ENCODE measurements at regions not wholly inside any gene's neighbourhood (a gene's known extent, or its start where the extent isn't known, plus 50 kb on each side); places are given as distances from the start of the nearest gene placed in this dataset.

- DNase-seq (ENCODE audit: insufficient read length, low spot score) (no peak), FAIRE-seq (no peak)
- TF ChIP-seq PAX5 (IDR thresholded peaks at IDR 0.05; ENCODE audit: insufficient read depth, low read length, severe bottlenecking) (no peak), SPI1 (IDR thresholded peaks at IDR 0.05; ENCODE audit: low read depth, low read length) (no peak), POLR2A (IDR thresholded peaks at IDR 0.05; ENCODE audit: low read depth, low read length) (no peak), POU2F2 (IDR thresholded peaks at IDR 0.05; ENCODE audit: low read depth, low read length) (no peak), POLR2AphosphoS5 (IDR thresholded peaks at IDR 0.05; ENCODE audit: low read depth, low read length) (no peak), TAF1 (IDR thresholded peaks at IDR 0.05; ENCODE audit: low read depth, low read length) (no peak)
These were observed 114.7 kb upstream of the TNP1 start for GRCh38 chr2:216974321-216975302.

- FAIRE-seq (no peak), DNase-seq (ENCODE audit: insufficient read length, low spot score) (no peak)
- TF ChIP-seq POLR2A (IDR thresholded peaks at IDR 0.05; ENCODE audit: low read depth, low read length) (no peak), TAF1 (IDR thresholded peaks at IDR 0.05; ENCODE audit: low read depth, low read length) (no peak), POU2F2 (IDR thresholded peaks at IDR 0.05; ENCODE audit: low read depth, low read length) (no peak), PAX5 (IDR thresholded peaks at IDR 0.05; ENCODE audit: insufficient read depth, low read length, severe bottlenecking) (no peak)
These were observed 111.7 kb upstream of the TNP1 start for GRCh38 chr2:216971593-216971992.

GRCh38 chr2:216970359-216970915, 110.6 kb upstream of the TNP1 start:
- FAIRE-seq (no peak), DNase-seq (ENCODE audit: insufficient read length, low spot score) (no peak)
- TF ChIP-seq SPI1 (IDR thresholded peaks at IDR 0.05; ENCODE audit: low read depth, low read length) (no peak), PAX5 (IDR thresholded peaks at IDR 0.05; ENCODE audit: insufficient read depth, low read length, severe bottlenecking) (no peak), TAF1 (IDR thresholded peaks at IDR 0.05; ENCODE audit: low read depth, low read length) (no peak), POLR2AphosphoS5 (IDR thresholded peaks at IDR 0.05; ENCODE audit: low read depth, low read length) (no peak), POLR2A (IDR thresholded peaks at IDR 0.05; ENCODE audit: low read depth, low read length) (no peak), POU2F2 (IDR thresholded peaks at IDR 0.05; ENCODE audit: low read depth, low read length) (no peak)

DNA sequence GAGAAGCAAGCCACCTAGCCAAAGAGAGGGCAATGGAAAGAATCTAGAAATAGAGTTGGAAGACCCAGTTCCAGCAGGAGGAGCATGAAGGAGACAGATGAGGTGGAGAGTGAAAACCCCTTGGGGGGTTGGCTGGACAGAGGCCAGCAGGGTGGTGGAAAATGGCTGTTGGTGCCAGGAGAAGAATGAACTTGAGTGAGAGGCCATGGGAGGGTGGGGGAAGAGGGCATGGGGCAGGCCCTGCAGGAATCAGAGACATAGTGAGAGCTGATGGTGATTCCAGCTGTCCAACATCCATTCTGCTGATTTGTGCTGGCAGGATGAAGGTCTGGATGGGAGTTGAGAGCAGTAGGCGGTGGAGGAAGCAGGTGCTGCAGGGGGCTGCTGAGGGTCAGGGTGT, 108.0 kb upstream of the TNP1 start:
- no peak for DNase-seq (ENCODE audit: insufficient read length, low spot score)
- no peak for FAIRE-seq
- TF ChIP-seq PAX5 (IDR thresholded peaks at IDR 0.05; ENCODE audit: insufficient read depth, low read length, severe bottlenecking) (no peak), POU2F2 (IDR thresholded peaks at IDR 0.05; ENCODE audit: low read depth, low read length) (no peak), POLR2A (IDR thresholded peaks at IDR 0.05; ENCODE audit: low read depth, low read length) (no peak), SPI1 (IDR thresholded peaks at IDR 0.05; ENCODE audit: low read depth, low read length) (no peak), POLR2AphosphoS5 (IDR thresholded peaks at IDR 0.05; ENCODE audit: low read depth, low read length) (no peak), TAF1 (IDR thresholded peaks at IDR 0.05; ENCODE audit: low read depth, low read length) (no peak)

DNA sequence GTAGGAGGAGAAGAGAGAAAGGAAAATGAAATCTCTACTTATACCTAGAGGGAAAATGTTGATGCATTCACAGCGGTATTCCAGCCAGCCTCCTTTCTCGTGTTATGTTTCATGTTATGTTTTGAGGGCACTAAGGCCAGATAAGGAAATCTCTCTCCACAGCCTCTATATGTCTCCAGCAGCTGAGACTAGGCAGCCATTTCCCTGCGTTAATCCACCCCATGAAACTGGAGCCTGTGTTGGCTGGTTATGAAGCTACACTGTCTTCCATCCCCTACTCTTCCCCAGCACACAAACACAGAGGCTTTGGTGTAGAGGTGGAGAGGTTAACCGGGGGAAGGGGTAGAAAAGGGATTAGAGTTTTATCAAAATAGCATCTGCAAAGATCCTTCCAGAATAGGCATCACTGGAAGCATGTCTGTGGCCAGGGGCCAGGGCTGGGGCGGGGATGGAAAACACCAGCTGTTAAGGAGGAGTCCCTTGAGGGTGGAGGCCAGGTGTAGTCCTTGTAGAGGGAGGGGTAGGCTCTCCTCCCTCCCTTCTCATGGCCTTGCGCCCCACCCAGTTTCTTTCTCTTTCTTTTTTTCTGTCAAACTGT, 100.9 kb upstream of the TNP1 start:
- no peak for DNase-seq (ENCODE audit: insufficient read length, low spot score)
- no peak for FAIRE-seq
- TF ChIP-seq PAX5 (IDR thresholded peaks at IDR 0.05; ENCODE audit: insufficient read depth, low read length, severe bottlenecking) (no peak), SPI1 (IDR thresholded peaks at IDR 0.05; ENCODE audit: low read depth, low read length) (no peak), POLR2A (IDR thresholded peaks at IDR 0.05; ENCODE audit: low read depth, low read length) (no peak), TAF1 (IDR thresholded peaks at IDR 0.05; ENCODE audit: low read depth, low read length) (no peak), POLR2AphosphoS5 (IDR thresholded peaks at IDR 0.05; ENCODE audit: low read depth, low read length) (no peak), POU2F2 (IDR thresholded peaks at IDR 0.05; ENCODE audit: low read depth, low read length) (no peak)

DNA sequence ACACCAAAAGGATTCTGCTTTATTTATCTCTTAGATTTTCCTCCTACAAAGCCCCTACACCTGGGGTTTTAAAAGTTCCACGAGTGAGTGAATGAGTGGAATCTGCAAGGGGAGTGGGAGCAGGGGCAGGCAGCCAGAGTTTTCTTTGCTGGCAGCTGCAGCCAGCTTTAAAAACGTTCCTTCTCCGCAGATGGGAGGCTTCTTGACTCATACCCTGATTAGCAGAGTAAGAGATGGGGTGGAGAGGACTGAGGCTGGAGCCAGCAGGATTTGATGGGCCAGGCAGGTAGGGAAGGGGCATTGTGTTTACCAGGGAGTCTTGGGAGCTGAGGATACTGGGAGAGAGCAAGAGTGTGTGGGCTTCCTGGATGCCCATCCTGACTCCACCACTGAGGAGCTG, 99.6 kb upstream of the TNP1 start:
- no peak for FAIRE-seq

DNA sequence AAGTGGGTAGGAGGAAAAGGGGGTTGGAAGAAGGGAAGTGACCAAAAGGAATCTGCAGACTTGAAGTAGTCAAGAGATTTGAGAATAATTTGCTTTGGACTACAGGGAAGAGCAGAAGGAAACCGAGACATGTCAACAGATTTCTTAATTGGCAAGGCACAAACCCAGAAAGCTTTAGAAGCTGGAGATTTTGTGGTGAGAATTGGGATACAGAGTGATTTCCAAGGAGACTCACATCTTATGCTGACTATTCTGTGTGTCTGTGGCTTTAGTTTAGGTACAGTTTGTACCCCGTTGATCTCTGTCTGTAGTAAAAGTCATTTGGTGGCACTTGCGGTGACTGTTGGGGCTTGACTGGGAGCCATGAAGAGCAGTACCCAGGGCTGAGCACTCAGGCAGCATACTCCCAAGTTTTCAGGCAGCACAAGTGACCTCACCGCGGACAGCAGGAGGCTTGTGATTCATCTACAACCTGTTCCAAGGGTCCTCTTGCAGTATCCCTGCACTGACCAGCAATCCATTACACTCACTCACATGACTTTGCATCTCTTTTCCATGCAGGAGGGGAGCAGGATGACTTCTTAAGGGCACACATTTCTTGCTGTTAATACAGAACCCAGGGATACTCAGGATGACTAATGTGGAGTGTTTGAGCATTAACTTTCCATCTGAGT, 97.1 kb upstream of the TNP1 start:
- no peak for FAIRE-seq
- TF ChIP-seq PAX5 (IDR thresholded peaks at IDR 0.05; ENCODE audit: insufficient read depth, low read length, severe bottlenecking) (no peak), TAF1 (IDR thresholded peaks at IDR 0.05; ENCODE audit: low read depth, low read length) (no peak), POLR2A (IDR thresholded peaks at IDR 0.05; ENCODE audit: low read depth, low read length) (no peak), POLR2AphosphoS5 (IDR thresholded peaks at IDR 0.05; ENCODE audit: low read depth, low read length) (no peak), POU2F2 (IDR thresholded peaks at IDR 0.05; ENCODE audit: low read depth, low read length) (no peak), SPI1 (IDR thresholded peaks at IDR 0.05; ENCODE audit: low read depth, low read length) (no peak)
- DNase-seq (ENCODE audit: insufficient read length, low spot score): no peak

More for the DNA sequence above, 99.6 kb upstream of the TNP1 start:
- TF ChIP-seq POU2F2 (IDR thresholded peaks at IDR 0.05; ENCODE audit: low read depth, low read length) (no peak), POLR2A (IDR thresholded peaks at IDR 0.05; ENCODE audit: low read depth, low read length) (no peak), POLR2AphosphoS5 (IDR thresholded peaks at IDR 0.05; ENCODE audit: low read depth, low read length) (no peak), SPI1 (IDR thresholded peaks at IDR 0.05; ENCODE audit: low read depth, low read length) (no peak), PAX5 (IDR thresholded peaks at IDR 0.05; ENCODE audit: insufficient read depth, low read length, severe bottlenecking) (no peak), TAF1 (IDR thresholded peaks at IDR 0.05; ENCODE audit: low read depth, low read length) (no peak)
- DNase-seq (ENCODE audit: insufficient read length, low spot score): no peak

DNA sequence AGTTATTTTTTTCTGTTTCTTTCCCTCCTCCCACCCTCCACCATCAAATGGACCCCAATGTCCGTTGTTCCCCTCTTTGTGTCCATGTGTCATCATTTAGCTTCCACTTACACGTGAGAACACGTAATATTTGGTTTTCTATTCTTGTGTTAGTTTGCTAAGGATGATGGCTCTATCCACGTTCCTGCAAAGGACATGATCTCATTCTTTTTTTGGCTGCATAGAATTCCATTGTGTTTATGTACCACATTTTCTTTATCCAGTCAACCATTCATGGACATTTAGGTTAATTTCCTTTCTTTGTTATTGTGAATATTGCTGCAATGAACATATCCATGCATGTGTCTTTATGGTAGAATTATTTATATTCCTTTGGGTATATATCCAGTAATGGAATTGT, 91.3 kb upstream of the TNP1 start:
- FAIRE-seq (no peak), DNase-seq (ENCODE audit: insufficient read length, low spot score) (no peak)
- TF ChIP-seq SPI1 (IDR thresholded peaks at IDR 0.05; ENCODE audit: low read depth, low read length): no peak
- no peak for TF ChIP-seq POLR2AphosphoS5 (IDR thresholded peaks at IDR 0.05; ENCODE audit: low read depth, low read length)
- TF ChIP-seq POLR2A (IDR thresholded peaks at IDR 0.05; ENCODE audit: low read depth, low read length): no peak
- no peak for TF ChIP-seq PAX5 (IDR thresholded peaks at IDR 0.05; ENCODE audit: insufficient read depth, low read length, severe bottlenecking)
- no peak for TF ChIP-seq TAF1 (IDR thresholded peaks at IDR 0.05; ENCODE audit: low read depth, low read length)
- TF ChIP-seq POU2F2 (IDR thresholded peaks at IDR 0.05; ENCODE audit: low read depth, low read length): no peak
